ENCODE measurements at regions not wholly inside any gene's neighbourhood (a gene's known extent, or its start where the extent isn't known, plus 50 kb on each side); places are given as distances from the start of the nearest gene placed in this dataset.

DNA sequence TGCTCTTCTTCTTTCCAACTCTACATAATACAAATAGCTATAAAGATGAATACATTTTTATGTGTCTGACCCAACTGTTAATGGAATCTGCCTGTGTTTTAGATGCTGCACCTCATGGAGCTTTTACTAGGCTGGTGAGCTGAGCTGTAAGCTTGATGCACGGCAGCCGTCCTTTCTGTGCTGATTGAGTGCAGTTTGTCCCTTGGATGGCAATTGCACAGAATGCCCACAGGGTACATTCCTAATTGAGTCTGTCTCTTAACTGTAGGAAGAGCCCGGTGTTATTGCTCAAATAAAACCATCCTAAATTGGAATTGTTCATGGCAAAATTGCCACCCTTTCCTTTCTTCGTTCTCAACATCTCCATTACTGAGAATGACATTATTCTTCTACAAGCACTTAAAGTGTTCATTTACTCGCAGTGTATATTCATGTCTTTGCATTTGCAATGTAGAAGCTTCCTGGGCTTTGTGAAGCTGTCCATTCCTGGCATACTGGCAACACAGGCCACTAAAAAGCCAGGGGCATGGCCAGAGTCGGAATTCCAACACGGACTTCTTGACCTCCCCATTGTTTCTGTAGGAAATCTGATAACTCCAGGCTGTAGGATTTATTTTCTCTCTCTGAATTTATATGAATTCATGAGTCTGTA, 85.8 kb downstream of the SLC10A2 start:
- POLR2A ChIA-PET (ENCODE audit: unreplicated experiment), result no interaction called here

GRCh38 chr13:102978168-102978567, 88.0 kb downstream of the SLC10A2 start:
- CTCF ChIA-PET, result no interaction called here
- Histone ChIP-seq H4K20me1 (ENCODE audit: insufficient read depth) (no peaks in the 10 kb centered on the region), H3K27me3 (ENCODE audit: insufficient read depth, low read depth) (no peaks in the 10 kb centered on the region), H3K4me2 (no peak overlapping the region), H3K27ac (no peak overlapping the region), H2AFZ (no peak overlapping the region), H3K9me3 (ENCODE audit: insufficient read depth, low read depth) (peaks cover 2% of the 10 kb centered on the region; the same call in 1 of the 2 replicates), H3K79me2 (ENCODE audit: low read depth) (no peaks in the 10 kb centered on the region), H3K4me1 (replicated peaks; ENCODE audit: insufficient read depth) (peaks cover 3% of the 10 kb centered on the region; the same call in 1 of the 2 replicates), H3K4me3 (no peak overlapping the region), H3K9me2 (ENCODE audit: insufficient read depth) (no peaks in the 10 kb centered on the region), H3K36me3 (ENCODE audit: low read depth) (no peaks in the 10 kb centered on the region), H3F3A (ENCODE audit: insufficient read depth, low read depth) (no peaks in the 10 kb centered on the region)
- intact Hi-C loops (cut with micrococcal nuclease; ENCODE audit: unreplicated experiment), result no loop called here
- no peak for TF ChIP-seq CTCF (conservative IDR thresholded peaks at IDR 0.05)
- no peak for TF ChIP-seq EZH2 (IDR thresholded peaks at IDR 0.05; ENCODE audit: low read depth)
- DNase-seq, result no peak
- POLR2A ChIA-PET (ENCODE audit: unreplicated experiment), result no interaction called here
- BruUV-seq (replicated peaks), result no TSS peak

More for the DNA sequence above, 85.8 kb downstream of the SLC10A2 start:
- Histone ChIP-seq H3K9me2 (ENCODE audit: insufficient read depth) (no peaks in the 10 kb centered on the region), H2AFZ (no peak overlapping the region), H3K4me2 (no peak overlapping the region), H3K27me3 (ENCODE audit: insufficient read depth, low read depth) (no peaks in the 10 kb centered on the region), H3K79me2 (ENCODE audit: low read depth) (no peaks in the 10 kb centered on the region), H3F3A (ENCODE audit: insufficient read depth, low read depth) (no peaks in the 10 kb centered on the region), H3K4me3 (no peak overlapping the region), H3K27ac (no peak overlapping the region), H3K4me1 (replicated peaks; ENCODE audit: insufficient read depth) (peaks cover 20% of the 10 kb centered on the region), H3K36me3 (ENCODE audit: low read depth) (no peaks in the 10 kb centered on the region), H3K9me3 (ENCODE audit: insufficient read depth, low read depth) (peaks cover 8% of the 10 kb centered on the region; the same call in 1 of the 2 replicates), H4K20me1 (ENCODE audit: insufficient read depth) (no peaks in the 10 kb centered on the region)
- DNase-seq, result no peak
- CTCF ChIA-PET, result no interaction called here
- BruUV-seq (replicated peaks), result no TSS peak
- intact Hi-C loops (cut with micrococcal nuclease; ENCODE audit: unreplicated experiment), result no loop called here
- TF ChIP-seq CTCF (conservative IDR thresholded peaks at IDR 0.05) (no peak), EZH2 (IDR thresholded peaks at IDR 0.05; ENCODE audit: low read depth) (no peak)

- Histone ChIP-seq H3K36me3 (ENCODE audit: low read depth) (no peaks in the 10 kb centered on the region), H4K20me1 (ENCODE audit: insufficient read depth) (no peaks in the 10 kb centered on the region), H3F3A (ENCODE audit: insufficient read depth, low read depth) (no peaks in the 10 kb centered on the region), H3K4me3 (no peak overlapping the region), H3K4me2 (no peak overlapping the region), H3K27me3 (ENCODE audit: insufficient read depth, low read depth) (no peaks in the 10 kb centered on the region), H3K9me2 (ENCODE audit: insufficient read depth) (no peaks in the 10 kb centered on the region), H3K4me1 (replicated peaks; ENCODE audit: insufficient read depth) (no peaks in the 10 kb centered on the region), H3K27ac (no peak overlapping the region), H3K9me3 (ENCODE audit: insufficient read depth, low read depth) (no peaks in the 10 kb centered on the region), H3K79me2 (ENCODE audit: low read depth) (no peaks in the 10 kb centered on the region), H2AFZ (no peak overlapping the region; the same call in 1 of the 2 replicates)
- TF ChIP-seq EZH2 (IDR thresholded peaks at IDR 0.05; ENCODE audit: low read depth) (no peak), CTCF (conservative IDR thresholded peaks at IDR 0.05) (no peak)
- DNase-seq, result no peak
- ChIA-PET CTCF (no interaction called here), POLR2A (ENCODE audit: unreplicated experiment) (no interaction called here)
- intact Hi-C loops (cut with micrococcal nuclease; ENCODE audit: unreplicated experiment), result no loop called here
- BruUV-seq (replicated peaks), result no TSS peak
Measured at GRCh38 chr13:102977471-102977870, 88.7 kb downstream of the SLC10A2 start.
